ENCODE measurements at regions not wholly inside any gene's neighbourhood (a gene's known extent, or its start where the extent isn't known, plus 50 kb on each side); places are given as distances from the start of the nearest gene placed in this dataset.

GRCh38 chr22:34427436-34427835, 507.2 kb upstream of the LARGE1 start:
- no peaks in the 10 kb centered on the region for H3K27me3 Mint-ChIP-seq (ENCODE audit: low read depth)
- CTCF ChIA-PET: no interaction called here
- H3K4me3 Mint-ChIP-seq: no peak overlapping the region
- POLR2A ChIA-PET: no interaction called here
- DNase-seq: no peak
- no peaks in the 10 kb centered on the region for H3K4me1 Mint-ChIP-seq (ENCODE audit: low read depth)
- H3K36me3 Mint-ChIP-seq (ENCODE audit: low read depth): no peaks in the 10 kb centered on the region
- H3K9me3 Mint-ChIP-seq (ENCODE audit: insufficient read depth): peaks cover 4% of the 10 kb centered on the region
- ATAC-seq: no peak
- no peak overlapping the region for H3K27ac Mint-ChIP-seq

GRCh38 chr22:34427841-34428240, 507.6 kb upstream of the LARGE1 start:
- Mint-ChIP-seq H3K9me3 (ENCODE audit: insufficient read depth) (peaks cover 4% of the 10 kb centered on the region), H3K4me3 (no peak overlapping the region), H3K4me1 (ENCODE audit: low read depth) (no peaks in the 10 kb centered on the region), H3K27me3 (ENCODE audit: low read depth) (no peaks in the 10 kb centered on the region), H3K36me3 (ENCODE audit: low read depth) (no peaks in the 10 kb centered on the region), H3K27ac (no peak overlapping the region)
- POLR2A ChIA-PET: no interaction called here
- DNase-seq (no peak), ATAC-seq (no peak)
- CTCF ChIA-PET: no interaction called here

GRCh38 chr22:34429314-34429713, 509.0 kb upstream of the LARGE1 start:
- CTCF ChIA-PET: no interaction called here
- Mint-ChIP-seq H3K4me3 (no peak overlapping the region), H3K27me3 (ENCODE audit: low read depth) (no peaks in the 10 kb centered on the region), H3K27ac (no peak overlapping the region), H3K36me3 (ENCODE audit: low read depth) (no peaks in the 10 kb centered on the region), H3K9me3 (ENCODE audit: insufficient read depth) (peaks cover 4% of the 10 kb centered on the region), H3K4me1 (ENCODE audit: low read depth) (no peaks in the 10 kb centered on the region)
- ATAC-seq: no peak
- POLR2A ChIA-PET: interaction anchor here (0.7 kb wide), 1 partner anchor 832 kb away, joined by 3 read pairs; no protein-coding TSS in a partner anchor
- peak; percentile 32 for DNase-seq

- Mint-ChIP-seq H3K27ac (no peak overlapping the region), H3K27me3 (ENCODE audit: low read depth) (no peaks in the 10 kb centered on the region), H3K9me3 (ENCODE audit: insufficient read depth) (peaks cover 4% of the 10 kb centered on the region), H3K4me3 (no peak overlapping the region), H3K4me1 (ENCODE audit: low read depth) (no peaks in the 10 kb centered on the region), H3K36me3 (ENCODE audit: low read depth) (no peaks in the 10 kb centered on the region)
- ATAC-seq (no peak), DNase-seq (no peak)
- ChIA-PET POLR2A (no interaction called here), CTCF (no interaction called here)
Measured at GRCh38 chr22:34430386-34430785, 510.1 kb upstream of the LARGE1 start.

GRCh38 chr22:34434371-34434770, 514.1 kb upstream of the LARGE1 start:
- ATAC-seq: no peak
- Mint-ChIP-seq H3K9me3 (ENCODE audit: insufficient read depth) (no peaks in the 10 kb centered on the region), H3K4me1 (ENCODE audit: low read depth) (no peaks in the 10 kb centered on the region)

GRCh38 chr22:34437140-34437539, 516.9 kb upstream of the LARGE1 start:
- Mint-ChIP-seq H3K27ac (no peak overlapping the region), H3K9me3 (ENCODE audit: insufficient read depth) (no peaks in the 10 kb centered on the region), H3K36me3 (ENCODE audit: low read depth) (no peaks in the 10 kb centered on the region), H3K4me3 (no peak overlapping the region), H3K4me1 (ENCODE audit: low read depth) (no peaks in the 10 kb centered on the region), H3K27me3 (ENCODE audit: low read depth) (no peaks in the 10 kb centered on the region)
- DNase-seq: no peak
- ChIA-PET CTCF (no interaction called here), POLR2A (no interaction called here)
- ATAC-seq: no peak

More at GRCh38 chr22:34434371-34434770, 514.1 kb upstream of the LARGE1 start:
- ChIA-PET CTCF (no interaction called here), POLR2A (no interaction called here)
- H3K36me3 Mint-ChIP-seq (ENCODE audit: low read depth): no peaks in the 10 kb centered on the region
- H3K4me3 Mint-ChIP-seq: no peak overlapping the region
- DNase-seq: no peak
- no peak overlapping the region for H3K27ac Mint-ChIP-seq
- H3K27me3 Mint-ChIP-seq (ENCODE audit: low read depth): no peaks in the 10 kb centered on the region

GRCh38 chr22:34454598-34454997, 534.3 kb upstream of the LARGE1 start:
- Mint-ChIP-seq H3K27ac (no peak overlapping the region), H3K4me3 (no peak overlapping the region), H3K4me1 (ENCODE audit: low read depth) (no peaks in the 10 kb centered on the region), H3K27me3 (ENCODE audit: low read depth) (no peaks in the 10 kb centered on the region), H3K9me3 (ENCODE audit: insufficient read depth) (peaks cover 5% of the 10 kb centered on the region), H3K36me3 (ENCODE audit: low read depth) (no peaks in the 10 kb centered on the region)
- DNase-seq (no peak), ATAC-seq (no peak)
- POLR2A ChIA-PET: no interaction called here
- CTCF ChIA-PET: no interaction called here

- DNase-seq (no peak), ATAC-seq (no peak)
- H3K4me1 Mint-ChIP-seq (ENCODE audit: low read depth): no peaks in the 10 kb centered on the region
- POLR2A ChIA-PET: no interaction called here
- H3K36me3 Mint-ChIP-seq (ENCODE audit: low read depth): no peaks in the 10 kb centered on the region
- CTCF ChIA-PET: no interaction called here
- H3K27ac Mint-ChIP-seq: no peak overlapping the region
- peaks cover 2% of the 10 kb centered on the region for H3K9me3 Mint-ChIP-seq (ENCODE audit: insufficient read depth)
- no peak overlapping the region for H3K4me3 Mint-ChIP-seq
- no peaks in the 10 kb centered on the region for H3K27me3 Mint-ChIP-seq (ENCODE audit: low read depth)
Measured at GRCh38 chr22:34462795-34463194, 542.5 kb upstream of the LARGE1 start.

- H3K36me3 Mint-ChIP-seq (ENCODE audit: low read depth): no peaks in the 10 kb centered on the region
- H3K4me1 Mint-ChIP-seq (ENCODE audit: low read depth): no peaks in the 10 kb centered on the region
Measured at GRCh38 chr22:34475886-34476285, 555.6 kb upstream of the LARGE1 start.

GRCh38 chr22:34476762-34477161, 556.5 kb upstream of the LARGE1 start:
- POLR2A ChIA-PET: no interaction called here
- DNase-seq: no peak
- H3K9me3 Mint-ChIP-seq (ENCODE audit: insufficient read depth): peaks cover 4% of the 10 kb centered on the region
- H3K27ac Mint-ChIP-seq: no peak overlapping the region
- no peak for ATAC-seq
- H3K36me3 Mint-ChIP-seq (ENCODE audit: low read depth): no peaks in the 10 kb centered on the region
- no peaks in the 10 kb centered on the region for H3K4me1 Mint-ChIP-seq (ENCODE audit: low read depth)
- H3K4me3 Mint-ChIP-seq: no peak overlapping the region
- CTCF ChIA-PET: no interaction called here
- no peaks in the 10 kb centered on the region for H3K27me3 Mint-ChIP-seq (ENCODE audit: low read depth)

More at GRCh38 chr22:34475886-34476285, 555.6 kb upstream of the LARGE1 start:
- no peaks in the 10 kb centered on the region for H3K27me3 Mint-ChIP-seq (ENCODE audit: low read depth)
- H3K4me3 Mint-ChIP-seq: no peak overlapping the region
- CTCF ChIA-PET: no interaction called here
- no peak overlapping the region for H3K27ac Mint-ChIP-seq
- no peaks in the 10 kb centered on the region for H3K9me3 Mint-ChIP-seq (ENCODE audit: insufficient read depth)
- no peak for DNase-seq
- POLR2A ChIA-PET: no interaction called here
- ATAC-seq: no peak

- no peak for ATAC-seq
Measured at GRCh38 chr22:34481090-34481489, 560.8 kb upstream of the LARGE1 start.

GRCh38 chr22:34486381-34486780, 566.1 kb upstream of the LARGE1 start:
- no peaks in the 10 kb centered on the region for H3K4me1 Mint-ChIP-seq (ENCODE audit: low read depth)
- ATAC-seq: no peak
- DNase-seq: no peak
- CTCF ChIA-PET: no interaction called here
- no peaks in the 10 kb centered on the region for H3K27me3 Mint-ChIP-seq (ENCODE audit: low read depth)
- H3K4me3 Mint-ChIP-seq: no peak overlapping the region
- H3K9me3 Mint-ChIP-seq (ENCODE audit: insufficient read depth): peaks cover 4% of the 10 kb centered on the region
- H3K36me3 Mint-ChIP-seq (ENCODE audit: low read depth): no peaks in the 10 kb centered on the region
- no peak overlapping the region for H3K27ac Mint-ChIP-seq
- POLR2A ChIA-PET: no interaction called here

More at GRCh38 chr22:34481090-34481489, 560.8 kb upstream of the LARGE1 start:
- H3K4me1 Mint-ChIP-seq (ENCODE audit: low read depth): no peaks in the 10 kb centered on the region
- no peaks in the 10 kb centered on the region for H3K27me3 Mint-ChIP-seq (ENCODE audit: low read depth)
- H3K9me3 Mint-ChIP-seq (ENCODE audit: insufficient read depth): peaks cover 7% of the 10 kb centered on the region
- ChIA-PET POLR2A (no interaction called here), CTCF (no interaction called here)
- no peaks in the 10 kb centered on the region for H3K36me3 Mint-ChIP-seq (ENCODE audit: low read depth)
- no peak overlapping the region for H3K27ac Mint-ChIP-seq
- no peak overlapping the region for H3K4me3 Mint-ChIP-seq
- no peak for DNase-seq

- H3K4me1 Mint-ChIP-seq (ENCODE audit: low read depth): no peaks in the 10 kb centered on the region
- POLR2A ChIA-PET: no interaction called here
- ATAC-seq (no peak), DNase-seq (no peak)
- H3K27me3 Mint-ChIP-seq (ENCODE audit: low read depth): no peaks in the 10 kb centered on the region
- CTCF ChIA-PET: no interaction called here
- H3K27ac Mint-ChIP-seq: no peak overlapping the region
- H3K36me3 Mint-ChIP-seq (ENCODE audit: low read depth): no peaks in the 10 kb centered on the region
- no peak overlapping the region for H3K4me3 Mint-ChIP-seq
- no peaks in the 10 kb centered on the region for H3K9me3 Mint-ChIP-seq (ENCODE audit: insufficient read depth)
Measured at GRCh38 chr22:34489861-34490260, 569.6 kb upstream of the LARGE1 start.

Data from activated CD8-positive, alpha-beta T cell treated with anti-CD3 and anti-CD28 coated beads, Interleukin-2, amount 10 ng/mL, durations not matched to agents 7 days and 5 days (primary cell).